Small intestine (tissue), 7 donors: ENCODE measurements at regions not wholly inside any gene's neighbourhood (a gene's known extent, or its start where the extent isn't known, plus 50 kb on each side); places are given as distances from the start of the nearest gene placed in this dataset.

ENCODE experiments used
- DNase-seq, 2 donors: peaks; one replicate each; pipeline versions ENCODE4 v3.0.0 to v3.0.0-alpha.2; 2013
- FAIRE-seq: peaks from 2 replicates; lab custom pipeline; 2012; peaks lifted over from hg19 to GRCh38; lab: Jason Lieb, UNC
- H3K27ac ChIP-seq, 3 donors: one replicate each; pipeline ENCODE4 v1.5.1; 2013; ENCODE audit warnings: low read length in 2 of 3, mild to moderate bottlenecking in 2 of 3, control low read depth in 1 of 3, inconsistent platforms in 1 of 3, low read depth in 1 of 3, moderate library complexity in 1 of 3
- H3K27me3 ChIP-seq, 3 donors: one replicate each; pipeline ENCODE4 v1.6.1; 2013; ENCODE audit warnings: low read length in 3 of 3, inconsistent platforms in 1 of 3; ENCODE audit not compliant: control insufficient read depth in 3 of 3, insufficient read depth in 3 of 3
- H3K36me3 ChIP-seq, 3 donors: one replicate each; pipeline ENCODE4 v1.6.1; 2013; ENCODE audit warnings: low read length in 3 of 3, inconsistent platforms in 1 of 3, low read depth in 1 of 3, mild to moderate bottlenecking in 1 of 3, moderate library complexity in 1 of 3; ENCODE audit not compliant: control insufficient read depth in 3 of 3, insufficient read depth in 2 of 3
- H3K4me1 ChIP-seq, 3 donors: one replicate each; pipeline ENCODE4 v1.6.1; 2013; ENCODE audit warnings: low read length in 2 of 3, inconsistent platforms in 1 of 3, low read depth in 1 of 3, mild to moderate bottlenecking in 1 of 3, moderate library complexity in 1 of 3; ENCODE audit not compliant: control insufficient read depth in 3 of 3, insufficient read depth in 2 of 3
- H3K4me3 ChIP-seq, 3 donors: one replicate each; pipeline ENCODE4 v1.5.1; 2013; ENCODE audit warnings: low read length in 3 of 3, control low read depth in 1 of 3, inconsistent platforms in 1 of 3, low read depth in 1 of 3, mild to moderate bottlenecking in 1 of 3, moderate library complexity in 1 of 3
- H3K9me3 ChIP-seq, 2 donors: one replicate each; pipeline ENCODE4 v1.6.1; 2013; ENCODE audit warnings: low read depth in 1 of 2, low read length in 1 of 2; ENCODE audit not compliant: control insufficient read depth in 2 of 2, insufficient read depth in 1 of 2
- WGBS, 3 donors: extraction: QIAGEN DNeasy Blood & Tissue Kit; methylation state at CpG; one replicate each; pipeline ENCODE4 v1.1.7; 2013; 5-methylcytosine and 5-hydroxymethylcytosine counted together
- donor health status: healthy with polysubstance abuse.
- donor health status: control.
- donor health status: control.
- donor health status: Bipolar disorder and iron deficiency.
- donor health status: healthy.

GRCh38 chr9:119101048-119101447, 268.2 kb downstream of the BRINP1 start:
- Histone ChIP-seq H3K36me3 (no peaks in the 10 kb centered on the region), H3K27me3 (no peaks in the 10 kb centered on the region), H3K27ac (no peak overlapping the region), H3K4me1 (no peaks in the 10 kb centered on the region), H3K9me3 (no peaks in the 10 kb centered on the region), H3K4me3 (no peak overlapping the region)
- DNase-seq (no peak), FAIRE-seq (no peak)
- 41 to 52% (median 42%) methylated on average over 4 of the region's 4 CpGs for WGBS, 3 donors

GRCh38 chr9:119114681-119115080, 254.6 kb downstream of the BRINP1 start:
- FAIRE-seq (no peak), DNase-seq (no peak)
- Histone ChIP-seq H3K4me3 (no peak overlapping the region), H3K9me3 (no peaks in the 10 kb centered on the region), H3K4me1 (no peaks in the 10 kb centered on the region), H3K27me3 (no peaks in the 10 kb centered on the region), H3K36me3 (no peaks in the 10 kb centered on the region), H3K27ac (no peak overlapping the region)
- WGBS, 3 donors = 69 to 79% (median 78%) methylated on average over 4 of the region's 4 CpGs
